ENCODE measurements at regions not wholly inside any gene's neighbourhood (a gene's known extent, or its start where the extent isn't known, plus 50 kb on each side); places are given as distances from the start of the nearest gene placed in this dataset.
"Not testable (repeated sequence)": the region's sequence is repeated elsewhere in the genome, so short reads cannot be mapped to it uniquely, and the experiment has no call there.

DNA sequence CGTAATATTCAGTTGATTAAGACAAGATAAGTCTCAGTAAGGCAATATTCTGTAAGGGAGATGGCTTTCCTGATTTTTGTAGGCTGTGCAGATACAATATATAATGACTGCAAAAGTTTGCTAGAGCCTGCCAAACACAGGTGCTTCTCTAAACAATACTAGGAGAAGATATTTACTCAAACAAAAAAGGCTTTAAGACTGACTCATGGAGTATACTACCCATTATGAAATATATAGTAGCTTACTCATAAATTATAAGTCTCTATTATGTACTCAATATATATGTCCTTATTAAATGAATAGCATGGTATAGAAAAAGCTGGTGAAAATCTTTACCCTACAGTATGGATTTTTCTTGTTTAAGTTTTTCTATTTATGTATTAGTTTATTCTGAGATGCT, 93.2 kb upstream of the IL15 start:
- FAIRE-seq, result no peak

- FAIRE-seq, result no peak
Observed at GRCh38 chr4:141543706-141544105, 92.7 kb upstream of the IL15 start.

DNA sequence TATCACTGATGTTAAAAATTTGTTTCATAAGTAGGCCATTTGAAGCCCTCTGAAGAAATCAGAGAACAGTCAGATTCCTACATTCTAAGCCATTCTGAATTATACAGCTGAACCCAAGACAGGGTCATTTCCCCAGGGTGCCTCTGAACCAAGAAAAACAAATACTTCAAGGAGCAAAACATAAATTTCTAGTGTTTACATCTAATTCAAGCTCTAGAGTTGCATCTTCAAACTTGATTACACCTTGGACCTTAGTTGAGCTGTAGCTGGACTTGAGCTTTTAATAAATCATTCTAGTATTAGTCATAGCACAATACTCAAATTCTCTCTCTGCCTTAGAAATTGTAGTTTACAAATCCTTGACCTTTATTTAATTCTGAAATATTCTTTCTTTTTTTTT, 87.6 kb upstream of the IL15 start:
- no peak for FAIRE-seq

DNA sequence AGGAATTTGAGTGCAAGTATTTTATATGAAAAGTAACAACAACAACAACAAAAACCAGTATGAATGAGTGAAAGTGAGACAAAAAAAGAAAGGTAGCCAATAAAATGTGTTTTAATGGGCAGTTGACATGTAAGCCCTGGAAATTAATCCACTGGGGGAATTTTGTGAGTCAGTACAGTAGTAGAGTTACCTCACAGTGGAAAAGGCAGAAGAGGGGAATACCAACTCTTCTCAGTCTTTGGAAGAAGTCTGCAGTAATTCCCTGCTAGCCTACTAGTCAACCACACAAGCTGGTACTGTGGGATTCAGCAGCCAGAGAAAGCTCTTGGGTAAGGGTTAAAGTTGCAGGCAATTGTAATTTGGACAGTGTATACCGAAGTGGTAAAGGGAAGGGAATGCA, 76.3 kb upstream of the IL15 start:
- FAIRE-seq, result no peak

GRCh38 chr4:141562649-141563048, 73.7 kb upstream of the IL15 start:
- no peak for FAIRE-seq

GRCh38 chr4:141563723-141564122, 72.7 kb upstream of the IL15 start:
- no peak for FAIRE-seq

DNA sequence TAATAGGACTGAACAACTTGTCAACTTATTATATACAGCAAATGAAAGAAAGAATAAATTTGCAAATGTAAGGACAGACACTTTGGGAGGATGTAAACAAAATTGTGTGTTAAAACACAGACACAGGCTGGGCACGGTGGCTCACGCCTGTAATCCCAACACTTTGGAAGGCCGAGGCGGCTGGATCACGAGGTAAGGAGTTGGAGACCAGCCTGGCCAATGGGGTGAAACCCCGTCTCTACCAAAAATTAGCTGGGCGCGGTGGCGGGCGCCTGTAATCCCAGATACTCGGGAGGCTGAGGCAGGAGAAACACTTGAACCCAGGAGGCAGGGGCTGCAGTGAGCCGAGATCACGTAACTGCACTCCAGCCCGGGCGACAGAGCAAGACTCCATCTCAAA, 71.4 kb upstream of the IL15 start:
- FAIRE-seq, result not testable (repeated sequence)

- no peak for FAIRE-seq
Observed at GRCh38 chr4:141565379-141566089, 70.8 kb upstream of the IL15 start.

GRCh38 chr4:141567326-141567915, 69.0 kb upstream of the IL15 start:
- FAIRE-seq, result no peak

GRCh38 chr4:141569141-141569540, 67.2 kb upstream of the IL15 start:
- FAIRE-seq, result peak; percentile 13

- FAIRE-seq, result no peak
Observed at GRCh38 chr4:141570290-141570689, 66.1 kb upstream of the IL15 start.

DNA sequence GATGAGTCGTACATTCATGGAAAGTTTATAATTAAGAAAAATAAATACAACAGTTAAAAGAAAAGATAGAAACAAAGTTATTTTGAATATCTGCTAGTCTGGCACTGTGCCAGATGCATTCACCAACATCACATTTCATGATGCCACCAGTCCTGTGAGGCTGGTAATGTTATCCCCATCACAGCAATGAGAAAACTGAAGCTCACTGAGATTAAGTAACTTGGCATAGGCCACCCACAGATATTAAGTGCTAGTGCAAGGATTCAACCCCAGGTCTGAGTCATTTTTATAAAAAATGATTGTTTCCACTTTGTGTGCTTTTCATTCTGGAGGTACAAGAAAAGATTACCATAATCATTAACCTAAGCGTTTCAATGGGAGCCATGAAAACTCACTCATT, 65.0 kb upstream of the IL15 start:
- no peak for FAIRE-seq

DNA sequence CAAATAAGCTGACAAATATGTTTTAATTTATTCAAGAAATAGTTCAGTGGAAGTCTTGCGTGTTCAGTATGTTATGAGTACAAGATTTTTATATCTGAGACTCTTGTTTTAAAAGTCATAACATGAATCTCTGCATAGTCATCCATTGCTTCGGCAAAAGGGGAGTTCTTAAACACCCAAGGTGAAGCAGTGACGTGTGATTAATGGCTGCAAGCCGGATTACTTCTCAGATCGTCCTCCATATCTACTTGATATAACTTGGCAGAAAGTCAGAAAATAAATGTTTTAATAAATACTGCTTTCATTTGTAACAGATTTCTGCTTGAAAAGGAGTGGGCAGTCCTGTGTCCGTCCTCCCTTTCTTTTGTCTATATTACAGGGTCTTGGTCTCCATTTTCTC, 64.6 kb upstream of the IL15 start:
- no peak for FAIRE-seq

DNA sequence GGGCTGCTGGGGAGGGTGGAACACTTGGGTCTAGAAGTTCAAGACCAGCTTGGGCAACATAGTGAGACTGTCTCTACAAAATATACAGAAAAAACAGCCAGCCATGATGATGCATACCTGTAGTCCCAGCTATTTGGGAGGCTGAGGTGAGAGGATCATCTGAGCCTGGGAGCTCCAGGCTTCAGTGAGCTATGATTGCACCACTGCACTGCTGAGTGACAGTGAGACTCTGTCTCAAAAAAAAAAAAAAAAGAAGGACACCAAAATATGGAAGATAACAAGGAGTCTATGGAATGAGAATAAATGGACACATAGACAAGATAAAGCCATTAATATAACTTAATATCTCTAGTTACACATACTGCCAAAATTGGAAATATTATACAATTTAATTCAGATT, 62.7 kb upstream of the IL15 start:
- no peak for FAIRE-seq

DNA sequence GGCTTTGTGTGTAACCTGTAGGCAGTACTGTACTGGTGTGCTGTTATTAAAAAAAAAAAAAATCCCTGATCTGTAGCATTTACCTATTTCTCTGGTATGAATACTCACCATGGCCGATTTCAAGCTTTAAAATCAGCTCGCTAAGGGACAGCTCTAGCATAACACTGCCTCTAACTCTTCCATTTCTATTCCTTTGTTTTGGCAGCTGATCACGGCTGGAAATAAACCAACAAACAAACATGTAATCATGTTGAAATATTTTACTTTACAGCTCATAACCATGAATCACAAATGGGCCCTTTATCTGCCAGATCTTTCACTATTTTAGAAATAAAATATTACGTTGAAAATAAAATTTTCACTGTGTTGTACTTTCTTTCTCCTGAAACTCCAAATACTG, 60.5 kb upstream of the IL15 start:
- FAIRE-seq, result no peak

GRCh38 chr4:141576585-141577110, 59.7 kb upstream of the IL15 start:
- no peak for FAIRE-seq

- no peak for FAIRE-seq
Observed at GRCh38 chr4:141578451-141578850, 57.9 kb upstream of the IL15 start.

DNA sequence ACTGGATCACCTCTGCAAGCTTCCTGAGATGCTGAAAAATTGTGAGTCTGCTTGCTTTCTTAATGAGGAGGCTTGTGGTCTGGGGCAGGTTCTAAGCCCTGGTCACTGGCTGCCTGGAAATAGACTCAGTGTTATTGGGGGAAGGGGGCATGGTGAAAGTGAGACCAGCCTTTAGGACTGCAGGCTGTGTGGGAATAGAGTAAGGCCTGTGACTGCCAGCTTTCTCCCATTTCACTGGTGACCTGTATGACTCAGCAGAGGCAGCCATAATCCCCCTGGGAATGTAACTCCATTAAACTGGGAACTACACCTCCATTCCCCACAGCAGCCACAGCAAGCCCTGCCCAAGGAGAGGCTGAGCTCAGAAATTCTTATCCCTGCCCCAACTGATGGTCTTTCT, 55.9 kb upstream of the IL15 start:
- no peak for FAIRE-seq
